ENCODE measurements at regions not wholly inside any gene's neighbourhood (a gene's known extent, or its start where the extent isn't known, plus 50 kb on each side); places are given as distances from the start of the nearest gene placed in this dataset.

DNA sequence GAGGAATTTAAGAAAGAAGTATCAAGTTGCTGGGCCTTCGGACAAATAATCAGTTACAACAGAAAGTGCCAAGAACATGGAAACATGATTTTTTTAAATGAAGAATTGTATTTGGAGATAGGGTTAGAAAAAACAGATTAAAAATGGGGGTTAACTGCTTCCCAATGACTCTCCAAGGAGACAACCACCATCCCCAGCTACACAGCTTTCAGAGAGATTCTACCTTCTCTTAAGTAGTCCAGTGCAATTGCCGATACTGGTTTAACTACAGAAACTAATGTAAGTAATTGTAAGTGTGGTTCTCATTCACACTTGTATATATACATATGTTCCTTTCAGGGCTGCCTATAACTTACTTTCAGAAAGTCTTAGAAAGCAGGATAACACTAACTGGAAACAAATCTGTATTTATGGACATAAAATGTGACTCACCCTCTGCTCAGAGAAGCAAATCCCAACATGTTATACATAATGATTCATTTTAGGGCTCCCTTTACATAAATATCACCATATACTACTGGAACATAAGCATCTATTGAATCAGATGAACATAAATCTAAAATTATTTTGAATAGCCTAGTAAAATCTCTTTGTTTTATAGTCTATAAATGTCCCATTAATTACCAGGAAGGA, 248.9 kb upstream of the UGT8 start:
- no peak for DNase-seq (ENCODE audit: low read depth in 2 of 3, low spot score in 1 of 3)

DNA sequence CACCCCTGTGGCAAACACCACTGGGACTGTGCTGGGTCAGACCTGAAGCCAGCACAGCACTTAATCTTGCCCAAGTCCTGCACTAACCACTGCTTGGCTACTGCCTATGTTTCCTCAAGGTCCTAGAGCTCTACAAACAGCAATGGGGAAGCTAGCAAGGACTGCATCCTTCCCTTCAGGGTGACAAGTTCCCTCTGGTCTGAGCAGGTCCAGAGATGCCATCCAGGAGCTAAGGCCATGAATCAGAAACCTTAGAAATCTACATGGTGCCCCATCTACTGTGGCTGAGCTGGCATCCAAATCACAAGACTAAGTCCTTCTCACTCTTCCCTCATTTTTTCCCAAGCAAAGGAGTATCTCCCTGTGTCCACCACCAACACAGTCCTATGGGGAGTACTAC, 239.7 kb upstream of the UGT8 start:
- no peak for DNase-seq (ENCODE audit: low read depth in 2 of 3, low spot score in 1 of 3)

DNA sequence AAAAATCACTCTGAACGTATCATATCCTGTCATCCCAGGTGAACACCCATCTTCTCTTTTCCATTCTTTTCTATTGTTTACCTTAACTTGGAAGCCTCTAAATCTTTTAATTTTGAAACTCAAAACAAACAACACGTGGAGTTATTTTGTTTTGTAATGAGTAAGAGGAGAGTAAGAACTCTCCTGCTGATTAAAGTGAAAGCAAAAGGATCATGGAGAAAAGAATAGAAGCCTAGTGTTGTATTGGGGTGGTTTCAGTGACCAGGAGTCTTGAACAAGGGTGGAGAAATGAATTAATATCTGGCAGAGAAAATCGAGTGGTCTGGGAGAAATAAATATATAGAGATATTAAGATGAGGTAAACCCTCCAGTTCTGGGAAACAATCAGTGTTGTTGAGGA, 237.4 kb upstream of the UGT8 start:
- no peak for DNase-seq (ENCODE audit: low read depth in 2 of 3, low spot score in 1 of 3)

DNA sequence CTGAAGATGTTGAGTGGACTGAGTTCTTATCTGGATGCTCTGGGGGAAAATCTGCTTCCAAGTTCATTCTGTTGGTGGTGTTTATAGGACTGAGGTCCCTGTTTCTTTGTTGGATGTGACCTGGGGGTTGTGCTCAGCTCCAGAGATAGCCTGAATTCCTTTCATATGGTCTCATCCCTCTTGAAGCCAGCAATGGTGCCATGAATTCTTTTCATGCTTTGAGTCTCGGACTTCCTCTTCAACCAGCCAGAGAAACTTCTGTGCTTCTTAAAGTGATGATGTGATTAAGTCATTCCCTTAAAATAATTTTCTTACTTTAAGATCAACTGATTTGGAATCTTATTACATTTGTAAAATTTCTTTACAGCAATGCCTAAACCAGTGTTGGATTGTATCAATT, 233.8 kb upstream of the UGT8 start:
- no peak for DNase-seq (ENCODE audit: low read depth in 2 of 3, low spot score in 1 of 3)

DNA sequence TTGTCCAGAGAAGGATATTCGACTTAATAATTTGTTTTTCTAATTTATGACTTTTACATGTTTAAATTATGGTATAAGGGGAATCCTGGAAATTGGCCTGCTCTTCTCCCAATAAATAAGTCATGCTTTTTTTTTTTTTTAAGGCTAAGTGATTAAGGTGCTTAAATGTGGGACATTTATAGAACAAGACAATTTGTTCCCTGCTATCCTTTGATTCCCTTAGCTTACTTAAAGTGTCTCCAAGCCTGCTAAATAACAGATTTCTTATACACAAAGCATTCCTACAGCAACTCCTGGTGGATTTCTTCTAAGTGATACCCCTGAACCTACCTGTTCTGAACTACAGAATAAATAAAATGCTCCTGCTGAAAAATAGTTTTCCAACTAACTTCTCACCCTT, 233.0 kb upstream of the UGT8 start:
- no peak for DNase-seq (ENCODE audit: low read depth in 2 of 3, low spot score in 1 of 3)

DNA sequence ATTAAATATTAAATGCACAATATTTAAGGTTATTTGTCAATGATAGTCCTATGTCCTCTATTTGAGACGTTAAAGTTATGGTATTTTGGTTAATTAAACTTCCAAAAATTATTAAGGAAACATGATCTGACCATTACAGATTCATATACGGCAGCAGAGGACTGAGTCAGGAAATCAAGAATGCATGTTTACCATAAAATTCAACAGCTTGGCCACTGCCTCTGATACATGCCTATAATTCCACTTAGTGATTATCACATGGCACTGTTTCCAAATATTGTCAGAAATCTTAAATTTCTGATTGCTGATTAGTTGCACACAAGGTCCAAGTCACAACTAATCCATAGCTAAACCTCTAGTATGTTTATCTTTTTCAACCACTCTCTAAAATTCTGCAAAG, 232.2 kb upstream of the UGT8 start:
- DNase-seq (ENCODE audit: low read depth in 2 of 3, low spot score in 1 of 3), result no peak

DNA sequence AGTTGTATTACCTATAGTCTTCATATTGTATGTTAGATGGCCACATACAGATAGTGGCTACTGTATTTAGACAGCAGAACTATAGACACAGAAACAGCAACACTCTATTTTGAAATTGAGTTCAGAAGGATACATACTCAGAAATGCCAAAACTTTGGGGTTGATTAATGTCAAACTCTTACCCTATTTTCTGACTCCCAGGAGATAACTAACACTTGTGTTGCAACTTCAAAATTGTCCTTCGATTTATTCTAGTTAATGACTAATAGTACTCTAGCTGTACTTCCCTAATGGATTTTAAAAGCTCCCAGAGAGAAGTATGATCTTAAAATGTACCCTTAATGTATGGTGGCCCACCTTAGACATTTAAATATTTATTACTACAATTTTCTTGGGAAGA, 229.9 kb upstream of the UGT8 start:
- DNase-seq (ENCODE audit: low read depth in 2 of 3, low spot score in 1 of 3), result no peak

DNA sequence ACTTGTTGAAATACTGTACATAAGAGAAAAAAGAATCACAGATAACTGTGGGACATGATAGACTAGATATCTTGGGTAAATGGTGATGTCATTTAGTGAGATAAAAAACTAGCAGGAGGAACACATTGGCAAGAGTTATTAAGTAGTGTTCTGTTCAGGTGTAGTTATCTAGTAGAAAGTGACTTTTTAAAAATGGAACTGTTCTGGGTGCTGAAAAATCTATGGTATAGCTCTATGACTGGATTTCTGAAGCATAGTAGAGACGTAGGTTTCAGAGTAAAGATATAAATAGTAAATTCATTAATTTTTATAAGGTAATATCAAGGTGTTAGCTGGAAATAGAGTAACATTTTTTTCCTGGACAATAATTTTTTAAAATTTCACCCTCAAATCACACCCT, 225.1 kb upstream of the UGT8 start:
- no peak for DNase-seq (ENCODE audit: low read depth in 2 of 3, low spot score in 1 of 3)

DNA sequence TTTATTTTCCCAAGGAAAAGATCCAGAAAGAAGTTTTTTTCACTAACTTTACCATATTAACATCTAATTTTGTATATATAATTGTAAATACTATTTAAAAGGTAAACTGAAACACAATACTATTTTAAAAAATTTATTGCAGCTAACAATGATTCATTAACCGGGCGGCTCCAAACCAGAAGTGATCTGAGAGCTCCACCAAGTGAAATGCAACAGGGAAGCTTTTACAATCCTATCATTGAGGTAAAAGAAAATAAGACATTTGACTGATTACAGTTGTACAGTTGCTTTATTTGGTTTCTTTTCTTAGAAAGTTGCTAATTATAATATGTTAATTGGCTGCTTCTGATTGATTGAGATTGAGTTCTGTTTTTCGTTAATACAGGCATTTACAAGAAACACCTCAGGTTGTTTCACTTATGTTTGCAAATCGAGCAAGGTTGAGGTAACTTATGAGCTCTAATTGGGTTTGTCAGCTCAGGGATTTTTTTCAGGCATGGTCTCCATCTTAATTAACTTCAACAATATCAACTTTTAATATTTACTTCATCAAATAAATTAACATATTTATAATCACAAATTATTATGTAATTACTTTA, 220.2 kb upstream of the UGT8 start:
- DNase-seq (ENCODE audit: low read depth in 2 of 3, low spot score in 1 of 3), result no peak

DNA sequence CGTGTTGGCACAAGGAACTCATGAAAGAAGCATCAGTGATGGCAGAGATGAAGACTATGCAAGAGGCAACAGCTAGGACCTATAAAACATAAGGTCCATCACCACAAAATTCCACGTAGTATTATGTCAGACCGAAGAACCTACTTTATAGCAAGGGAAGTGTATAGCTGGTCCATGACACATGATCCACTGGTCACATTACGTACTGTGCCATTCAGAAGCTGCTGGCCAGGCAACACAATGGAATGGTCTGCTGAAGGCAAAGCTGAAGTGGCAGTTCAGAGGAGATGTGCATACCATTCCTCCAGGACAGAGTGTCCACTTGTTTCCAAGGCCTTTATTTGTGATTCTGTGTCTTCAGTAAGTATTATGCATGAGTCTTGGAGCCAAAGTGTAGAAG, 215.5 kb upstream of the UGT8 start:
- no peak for DNase-seq (ENCODE audit: low read depth in 2 of 3, low spot score in 1 of 3)

DNA sequence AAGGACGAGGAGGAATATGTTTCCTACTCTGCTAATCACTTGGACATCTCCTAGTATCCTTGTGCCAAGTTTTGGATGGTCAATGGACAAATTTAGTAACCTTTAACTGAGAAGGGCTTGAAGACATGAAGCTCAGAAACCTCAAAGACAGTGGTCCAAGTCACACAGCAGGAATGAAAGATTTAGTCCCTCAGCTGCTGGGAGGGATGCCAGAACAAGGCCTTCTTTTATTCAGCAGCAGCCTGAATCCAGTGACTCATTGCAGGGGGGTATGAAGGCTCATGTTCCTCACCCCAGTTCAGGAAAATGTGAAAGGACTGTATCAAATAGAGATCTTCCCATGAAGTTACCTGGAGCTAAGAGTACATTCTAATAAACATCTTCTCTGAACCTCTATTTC, 214.9 kb upstream of the UGT8 start:
- DNase-seq (ENCODE audit: low read depth in 2 of 3, low spot score in 1 of 3), result no peak

DNA sequence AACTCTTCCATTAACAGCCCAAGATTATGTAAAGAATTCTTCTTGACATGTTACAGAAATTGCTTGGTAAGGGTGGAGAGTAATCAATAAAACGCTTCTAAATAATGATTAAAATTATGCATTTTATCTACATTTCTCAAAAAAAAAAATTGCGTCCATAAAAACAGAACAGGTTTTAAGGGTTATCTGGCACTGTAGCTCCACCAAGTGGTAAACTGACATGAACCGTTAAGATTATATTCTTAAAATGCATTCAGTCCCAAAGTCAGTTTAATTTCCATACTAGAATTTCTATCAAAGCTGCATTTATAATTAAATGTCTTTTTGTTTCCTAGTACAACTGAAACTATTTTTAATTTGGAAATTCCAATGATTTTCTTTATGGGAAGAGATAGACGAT, 214.0 kb upstream of the UGT8 start:
- DNase-seq (ENCODE audit: low read depth in 2 of 3, low spot score in 1 of 3), result no peak

DNA sequence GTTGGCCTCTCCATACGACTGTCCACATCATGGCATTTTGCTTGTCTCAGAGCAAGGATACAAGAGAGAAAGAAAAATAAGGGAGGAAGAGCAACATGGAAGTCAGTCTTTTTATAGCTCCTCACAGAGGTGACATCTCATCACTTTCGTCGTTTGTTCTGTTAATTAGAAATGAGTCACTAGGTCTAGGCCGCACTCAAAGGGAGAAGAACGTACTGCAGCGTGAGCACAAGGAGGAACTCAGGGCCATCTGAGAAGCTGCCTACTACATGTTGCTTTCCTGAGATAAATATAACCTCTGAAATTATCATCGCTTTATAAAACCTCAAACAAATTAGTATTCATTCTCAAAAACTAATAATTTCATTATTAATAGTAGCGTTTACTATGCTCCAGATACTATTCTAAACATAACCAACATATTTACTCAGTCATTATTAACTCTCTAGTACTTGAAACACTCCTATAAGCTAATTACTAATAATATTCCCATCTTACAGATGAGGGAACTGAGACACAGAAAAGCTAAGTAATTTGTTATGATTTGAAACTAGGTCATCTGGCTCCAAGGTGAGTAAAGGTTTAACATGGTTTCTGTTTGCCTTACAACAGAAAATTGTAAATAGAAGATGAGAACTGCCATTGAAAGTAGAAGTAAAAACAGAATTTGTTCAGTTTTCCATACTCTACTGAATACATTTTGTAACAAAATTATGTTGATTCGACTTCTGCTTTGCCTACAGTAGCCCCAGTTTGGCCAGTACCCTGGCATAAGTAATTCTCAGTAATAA, 213.2 kb upstream of the UGT8 start:
- no peak for DNase-seq (ENCODE audit: low read depth in 2 of 3, low spot score in 1 of 3)

DNA sequence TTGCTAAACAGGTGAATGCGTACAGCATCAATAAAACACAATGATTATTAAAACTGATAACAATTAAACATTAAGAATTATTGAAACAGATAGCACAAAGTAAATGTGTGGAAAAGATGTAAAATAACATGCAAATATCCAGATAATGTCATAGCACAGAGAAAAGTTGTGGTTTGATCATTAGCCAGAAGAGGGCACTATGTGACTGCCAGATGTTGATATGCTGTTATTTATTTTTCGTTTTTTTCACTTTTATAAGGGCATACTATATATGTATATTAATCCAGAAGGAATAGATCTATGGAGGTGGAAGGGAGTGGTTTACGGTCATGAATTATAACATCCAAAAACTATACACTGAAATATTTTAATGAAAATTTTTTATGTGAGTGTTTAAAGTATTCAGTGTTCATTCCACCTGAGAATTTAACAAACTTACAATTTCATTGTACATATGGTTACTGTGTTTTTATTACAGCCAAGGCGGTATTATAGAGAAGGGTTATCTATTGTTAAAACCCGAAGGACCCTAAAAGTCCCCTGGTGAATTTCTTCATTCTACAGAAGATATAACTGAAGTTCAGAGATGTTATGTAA, 211.9 kb upstream of the UGT8 start:
- peak in 1 of 3 donors; percentile 18 for DNase-seq (ENCODE audit: low read depth in 2 of 3, low spot score in 1 of 3)

DNA sequence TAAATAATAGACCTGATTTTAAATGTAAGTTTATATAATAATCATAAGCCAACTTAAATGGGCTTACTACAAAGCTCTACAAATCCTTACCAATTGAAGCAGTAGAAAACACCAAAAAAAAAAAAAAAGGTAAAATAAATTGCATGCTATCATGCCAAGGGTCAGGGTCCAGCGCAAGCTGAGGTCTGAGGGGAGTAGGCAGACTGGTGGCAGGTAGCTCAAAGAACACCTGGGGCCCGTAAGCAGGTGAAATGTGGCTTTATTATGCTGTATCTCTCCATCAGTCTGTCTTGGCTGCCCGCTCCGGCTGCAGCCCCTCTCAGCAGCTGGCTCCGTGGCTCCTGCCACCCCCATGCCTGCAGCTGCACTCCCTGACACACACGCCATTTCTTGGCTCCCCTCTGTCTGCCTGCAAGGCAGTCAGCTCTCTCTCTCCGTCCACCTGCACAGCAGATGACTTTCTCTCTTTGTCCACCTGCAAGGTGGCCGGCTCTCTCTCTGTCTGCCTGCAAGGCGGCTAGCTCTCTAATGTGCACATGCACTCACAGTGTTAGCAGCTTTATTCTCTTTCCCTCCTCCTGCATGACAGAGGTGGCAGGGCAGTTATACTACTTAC, 209.4 kb upstream of the UGT8 start:
- DNase-seq (ENCODE audit: low read depth in 2 of 3, low spot score in 1 of 3), result no peak

DNA sequence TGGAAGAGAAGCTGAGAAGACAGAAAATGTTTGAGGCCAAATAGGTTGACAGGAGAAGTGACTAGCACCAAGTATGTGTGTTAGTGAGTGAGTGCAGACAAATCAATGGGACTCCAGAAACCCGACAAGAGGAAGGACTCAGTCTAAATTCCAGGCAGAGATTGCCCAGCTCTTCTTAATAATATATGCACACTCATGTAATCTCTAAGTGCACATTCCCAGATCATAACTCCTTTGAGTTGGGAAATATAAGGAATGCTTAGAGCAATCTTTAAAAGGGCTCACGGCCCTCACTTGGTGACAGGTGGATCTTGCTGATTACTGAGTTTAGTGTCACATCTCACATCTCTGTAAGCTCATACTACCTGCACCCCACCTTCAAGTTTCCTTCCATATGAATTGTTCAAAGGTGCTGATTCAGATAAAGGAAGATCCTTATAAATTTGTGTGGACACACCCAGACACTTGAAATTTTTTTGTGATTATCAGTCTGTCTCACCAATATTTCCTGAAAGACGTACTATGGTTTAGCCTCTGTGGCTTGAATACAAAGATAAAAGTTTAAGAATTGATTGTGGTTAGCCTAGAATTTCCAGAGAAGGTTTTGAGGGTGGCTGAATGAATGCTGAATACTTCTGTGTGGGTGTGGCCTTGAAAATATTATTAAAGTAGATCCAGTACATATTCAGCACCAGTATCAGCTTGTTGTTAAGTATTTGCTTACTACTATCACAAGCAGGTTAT, 205.1 kb upstream of the UGT8 start:
- DNase-seq (ENCODE audit: low read depth in 2 of 3, low spot score in 1 of 3), result no peak

DNA sequence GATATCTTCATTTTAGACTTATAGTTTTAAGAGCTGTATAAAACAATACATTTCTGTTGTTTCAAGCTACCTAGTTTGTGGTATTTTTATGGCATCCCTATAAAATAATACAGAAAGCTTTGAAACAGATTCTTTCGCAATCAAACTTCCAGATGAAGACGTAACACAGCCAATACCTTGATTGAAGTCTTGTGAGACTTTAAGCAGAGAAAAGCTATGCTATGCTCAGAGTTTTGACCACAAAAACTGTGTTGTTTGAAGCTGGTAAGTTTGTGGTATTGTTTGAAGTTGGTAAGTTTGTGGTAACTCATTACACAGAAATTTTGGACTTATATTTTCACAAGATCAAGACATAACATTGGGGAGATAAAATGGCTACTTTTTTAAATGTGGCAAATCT, 201.8 kb upstream of the UGT8 start:
- DNase-seq (ENCODE audit: low read depth in 2 of 3, low spot score in 1 of 3), result no peak

DNA sequence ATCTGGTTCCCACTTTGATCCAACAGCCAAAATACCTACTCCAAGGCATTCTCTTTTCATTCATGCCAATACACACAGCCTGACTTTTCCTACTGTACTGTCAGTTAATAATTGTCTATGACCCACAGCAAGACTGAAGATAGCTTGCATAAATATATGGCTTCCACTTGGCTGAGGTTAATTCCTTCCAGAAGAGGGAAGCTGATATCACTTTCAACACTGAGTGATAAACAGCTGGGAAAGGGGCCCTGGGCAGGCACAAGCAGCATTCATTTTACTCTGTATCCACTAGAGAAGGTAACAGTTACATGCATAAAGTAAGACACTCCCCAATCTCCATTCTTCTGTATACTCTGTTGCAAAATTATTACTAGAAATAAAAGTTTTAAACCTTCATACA, 200.2 kb upstream of the UGT8 start:
- DNase-seq (ENCODE audit: low read depth in 2 of 3, low spot score in 1 of 3), result no peak

DNA sequence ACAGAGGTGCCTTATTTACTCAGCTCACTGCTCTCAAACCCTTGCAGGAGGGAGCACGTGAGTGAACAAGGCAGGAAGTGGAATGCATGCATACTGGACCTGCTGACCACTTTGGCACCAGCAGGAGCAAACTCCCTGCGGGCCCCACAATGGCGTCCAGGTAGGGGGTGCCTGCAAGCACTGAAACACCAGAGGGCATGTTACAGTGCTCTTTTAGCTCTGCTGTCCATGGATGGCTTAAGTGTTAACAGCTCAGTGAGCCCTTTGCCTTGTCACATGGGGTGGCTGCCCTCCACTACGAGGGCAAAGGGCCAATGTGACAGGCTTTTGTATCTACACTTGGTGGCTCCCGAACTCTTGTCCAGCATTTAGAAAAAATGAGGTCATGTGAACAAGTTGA, 199.5 kb upstream of the UGT8 start:
- DNase-seq (ENCODE audit: low read depth in 2 of 3, low spot score in 1 of 3), result no peak

DNA sequence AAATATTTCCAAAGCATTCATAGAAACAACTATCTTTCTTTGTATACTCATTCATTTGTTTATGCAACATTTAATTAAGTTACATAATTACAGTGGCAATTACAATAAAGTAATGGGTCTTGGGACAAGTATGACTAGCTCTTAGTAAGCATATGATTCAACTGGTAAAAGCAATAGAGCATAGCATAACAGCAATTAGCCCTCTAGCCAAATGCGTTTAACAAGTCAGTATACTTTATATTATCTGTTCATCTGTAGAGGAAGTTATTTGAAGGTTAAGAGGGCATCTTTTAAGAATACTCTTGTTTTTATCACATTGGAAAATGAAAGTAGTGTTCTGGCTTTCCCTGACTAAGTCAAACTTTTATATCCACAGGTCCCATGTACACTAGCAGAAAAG, 198.1 kb upstream of the UGT8 start:
- no peak for DNase-seq (ENCODE audit: low read depth in 2 of 3, low spot score in 1 of 3)

DNA sequence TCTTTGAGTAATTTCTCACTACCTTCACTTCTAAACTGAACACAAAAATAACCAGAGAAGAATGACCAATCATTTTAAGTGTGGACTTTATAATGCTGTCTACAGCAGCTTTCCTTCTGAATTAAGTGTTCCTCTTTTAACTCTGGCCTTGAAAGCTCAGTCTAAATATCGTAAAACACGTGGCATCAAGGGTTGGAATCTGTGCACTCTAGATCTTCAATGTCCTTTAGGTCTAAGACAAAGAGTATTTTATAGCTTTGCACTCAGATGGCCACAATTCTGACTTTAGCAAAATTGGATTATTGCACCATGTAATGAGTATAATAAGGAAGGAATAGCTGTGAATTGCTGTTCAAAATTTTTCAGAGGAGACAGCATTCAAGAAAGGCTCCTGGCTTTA, 197.1 kb upstream of the UGT8 start:
- DNase-seq (ENCODE audit: low read depth in 2 of 3, low spot score in 1 of 3), result no peak
